Uterus (tissue), 3 donors: ENCODE measurements at regions not wholly inside any gene's neighbourhood (a gene's known extent, or its start where the extent isn't known, plus 50 kb on each side); places are given as distances from the start of the nearest gene placed in this dataset.

Source experiments
- DNase-seq, 2 donors: peaks; one replicate each; pipeline ENCODE4 v3.0.0-alpha.2; 2019 to 2020
- H3K27ac ChIP-seq, 2 donors: fragments of 200-600 bp; sonication (generic); 1 replicate in 1 of 2; 2 replicates in 1 of 2; pipeline ENCODE4 v1.5.1; 2016 to 2018
- H3K27me3 ChIP-seq, 2 donors: fragments of 200-600 bp; sonication (generic); one replicate each; pipeline ENCODE4 v1.5.1; 2018 to 2019; ENCODE audit warnings: control low read depth in 1 of 2
- H3K36me3 ChIP-seq, 2 donors: fragments of 200-600 bp; sonication (generic); one replicate each; pipeline ENCODE4 v1.5.1; 2019; ENCODE audit warnings: control low read depth in 1 of 2
- H3K4me1 ChIP-seq, 2 donors: fragments of 200-600 bp; sonication (generic); one replicate each; pipeline ENCODE4 v1.5.1; 2018 to 2019; ENCODE audit warnings: control low read depth in 1 of 2
- H3K4me3 ChIP-seq, 2 donors: fragments of 200-600 bp; sonication (generic); 1 replicate in 1 of 2; 2 replicates in 1 of 2; pipeline ENCODE4 v1.5.1; 2018 to 2019; ENCODE audit warnings: mild to moderate bottlenecking in 1 of 2
- H3K9me3 ChIP-seq, 2 donors: fragments of 200-600 bp; sonication (generic); one replicate each; pipeline ENCODE4 v1.5.1; 2019; ENCODE audit warnings: control low read depth in 1 of 2
- POLR2A ChIP-seq, 2 donors: fragments of 450-650 bp; IDR thresholded peaks; one replicate each; pipeline ENCODE4 v1.6.1; 2016; ENCODE audit warnings: antibody characterized with exemption in 2 of 2, mild to moderate bottlenecking in 1 of 2, moderate library complexity in 1 of 2
- intact Hi-C: fragments of 100-400 bp; cut with DNase I; formaldehyde crosslinking; loops from one replicate; pipeline ENCODE4 v1.15.1; 2023; ENCODE audit warnings: low total_unique reads
- TF ChIP-seq, protein P1 (sequence below), 4 experiments: fragments of 200-600 bp in 2 of 4; fragments of 450-650 bp in 2 of 4; sonication (generic) in 2 of 4; IDR thresholded peaks; one replicate each; pipeline ENCODE4 v1.5.1; 2016 to 2019; ENCODE audit warnings: antibody characterized with exemption in 4 of 4, mild to moderate bottlenecking in 2 of 4, moderate library complexity in 1 of 4
- donor health status: DM: yes; HTN: yes; CAD: no.

DNA sequence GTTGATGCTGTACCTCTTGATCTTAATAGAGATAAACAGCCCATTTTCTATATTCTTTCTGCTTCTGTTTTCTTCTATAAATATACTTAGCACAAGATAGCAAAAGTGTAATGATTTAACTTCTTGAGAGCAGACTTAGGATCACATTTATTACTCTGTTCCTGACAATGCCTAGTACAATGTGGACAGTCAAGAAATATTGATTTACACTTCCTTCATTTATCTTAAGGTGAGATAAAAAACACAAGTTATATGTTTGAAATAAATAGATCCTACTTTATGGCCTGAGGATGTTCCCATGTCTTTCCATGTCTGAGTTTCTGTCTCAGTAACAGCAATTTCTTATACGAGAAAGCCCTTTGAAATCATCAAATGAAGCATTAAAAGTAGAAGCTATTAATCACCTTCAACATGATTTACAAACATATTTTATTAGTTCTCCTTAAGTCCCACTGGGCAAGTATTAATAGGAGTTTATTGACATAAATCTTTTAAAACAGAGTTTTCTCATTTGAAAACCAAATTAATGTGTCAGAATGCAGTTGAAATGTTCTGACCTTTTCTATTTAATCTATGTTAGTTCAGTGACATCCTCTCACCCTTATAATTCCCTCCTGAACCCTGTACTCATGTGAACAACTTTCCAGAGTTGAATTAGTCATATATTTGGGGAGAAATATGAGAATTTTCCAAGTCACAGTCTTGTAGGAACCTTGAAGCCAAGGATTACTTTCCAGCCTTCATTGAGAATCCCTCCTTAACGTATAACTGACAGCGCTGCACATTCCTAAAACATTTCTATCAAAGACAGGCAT is 1611.7 kb upstream of the TENM4 start:
- Histone ChIP-seq H3K4me3 (no peak overlapping the region), H3K36me3 (no peaks in the 10 kb centered on the region), H3K9me3 (no peaks in the 10 kb centered on the region), H3K27me3 (no peaks in the 10 kb centered on the region), H3K4me1 (no peaks in the 10 kb centered on the region), H3K27ac (no peak overlapping the region)
- DNase-seq = no peak
- TF ChIP-seq, protein P1, sequence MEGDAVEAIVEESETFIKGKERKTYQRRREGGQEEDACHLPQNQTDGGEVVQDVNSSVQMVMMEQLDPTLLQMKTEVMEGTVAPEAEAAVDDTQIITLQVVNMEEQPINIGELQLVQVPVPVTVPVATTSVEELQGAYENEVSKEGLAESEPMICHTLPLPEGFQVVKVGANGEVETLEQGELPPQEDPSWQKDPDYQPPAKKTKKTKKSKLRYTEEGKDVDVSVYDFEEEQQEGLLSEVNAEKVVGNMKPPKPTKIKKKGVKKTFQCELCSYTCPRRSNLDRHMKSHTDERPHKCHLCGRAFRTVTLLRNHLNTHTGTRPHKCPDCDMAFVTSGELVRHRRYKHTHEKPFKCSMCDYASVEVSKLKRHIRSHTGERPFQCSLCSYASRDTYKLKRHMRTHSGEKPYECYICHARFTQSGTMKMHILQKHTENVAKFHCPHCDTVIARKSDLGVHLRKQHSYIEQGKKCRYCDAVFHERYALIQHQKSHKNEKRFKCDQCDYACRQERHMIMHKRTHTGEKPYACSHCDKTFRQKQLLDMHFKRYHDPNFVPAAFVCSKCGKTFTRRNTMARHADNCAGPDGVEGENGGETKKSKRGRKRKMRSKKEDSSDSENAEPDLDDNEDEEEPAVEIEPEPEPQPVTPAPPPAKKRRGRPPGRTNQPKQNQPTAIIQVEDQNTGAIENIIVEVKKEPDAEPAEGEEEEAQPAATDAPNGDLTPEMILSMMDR (IDR thresholded peaks at IDR 0.05) = no peak
- no peak for TF ChIP-seq POLR2A (IDR thresholded peaks at IDR 0.05)
- intact Hi-C loops = no loop called here

DNA sequence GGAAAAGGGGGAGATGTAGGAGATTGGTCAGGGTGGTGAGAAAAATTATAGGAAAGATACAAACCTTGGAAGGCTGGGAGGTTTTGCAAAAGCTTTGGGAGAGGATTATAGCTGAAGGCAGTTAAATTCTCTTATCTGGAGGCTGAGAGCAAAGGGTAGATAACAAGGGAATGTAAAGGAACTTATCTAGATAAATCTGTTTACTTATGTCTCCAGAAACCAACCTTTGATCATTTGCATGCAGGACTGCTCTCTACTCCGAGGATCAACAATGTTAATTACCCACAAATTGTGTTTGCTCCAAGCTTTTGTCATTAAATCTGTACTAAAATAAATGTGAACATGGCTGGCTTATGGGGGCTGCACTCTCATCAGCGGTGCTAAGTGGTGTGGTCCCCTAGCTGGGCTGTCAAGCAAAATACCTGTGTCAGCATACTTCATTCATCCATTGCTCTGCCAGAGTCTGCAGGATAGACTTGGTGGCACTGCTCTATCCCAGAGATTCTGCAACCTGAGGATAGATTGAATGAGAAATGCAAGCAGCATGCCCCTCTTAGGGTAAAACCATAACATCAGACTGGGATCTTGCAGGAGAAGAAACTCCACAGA is 1599.2 kb upstream of the TENM4 start:
- TF ChIP-seq, protein P1 (IDR thresholded peaks at IDR 0.05) = no peak
- TF ChIP-seq POLR2A (IDR thresholded peaks at IDR 0.05) = no peak
- no peak overlapping the region for H3K4me3 ChIP-seq
- H3K36me3 ChIP-seq = no peaks in the 10 kb centered on the region
- H3K9me3 ChIP-seq = no peaks in the 10 kb centered on the region
- H3K4me1 ChIP-seq = no peaks in the 10 kb centered on the region
- no peaks in the 10 kb centered on the region for H3K27me3 ChIP-seq
- DNase-seq = no peak
- no peak overlapping the region for H3K27ac ChIP-seq
- intact Hi-C loops = no loop called here

DNA sequence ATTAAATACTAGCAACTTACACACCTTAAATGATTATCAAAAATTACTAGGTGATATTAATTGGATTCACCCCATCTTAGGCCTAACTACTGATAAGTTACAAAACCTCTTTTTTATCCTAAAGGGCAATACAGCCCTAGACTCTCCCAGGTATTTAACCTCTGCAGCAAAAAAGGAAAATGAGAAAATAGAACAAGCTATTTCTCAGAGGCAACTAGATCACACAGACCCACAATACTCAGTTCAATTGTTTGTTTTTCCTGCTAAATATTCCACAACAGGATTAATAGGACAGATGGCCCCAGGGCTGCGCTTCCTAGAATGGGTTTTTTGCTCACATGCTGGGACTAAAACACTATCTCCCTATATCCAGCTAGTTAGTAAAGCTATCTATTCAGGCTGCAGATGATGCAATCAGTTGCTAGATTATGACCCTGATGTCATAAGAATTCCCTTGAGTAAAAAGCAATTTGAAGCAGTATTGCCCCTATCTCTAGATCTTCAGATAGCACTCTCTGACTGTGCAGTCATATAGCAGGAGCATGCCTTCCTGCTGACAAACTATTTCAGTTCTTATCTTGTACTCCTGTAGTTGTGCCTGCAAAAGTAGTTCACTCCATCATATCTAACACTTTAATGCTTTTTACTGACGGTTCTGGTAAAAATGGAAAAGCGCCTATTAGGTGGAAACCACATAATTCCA is 1595.5 kb upstream of the TENM4 start:
- Histone ChIP-seq H3K9me3 (no peaks in the 10 kb centered on the region), H3K4me3 (no peak overlapping the region), H3K36me3 (no peaks in the 10 kb centered on the region), H3K4me1 (no peaks in the 10 kb centered on the region), H3K27ac (no peak overlapping the region), H3K27me3 (no peaks in the 10 kb centered on the region)
- TF ChIP-seq, protein P1 (IDR thresholded peaks at IDR 0.05) = no peak
- TF ChIP-seq POLR2A (IDR thresholded peaks at IDR 0.05) = no peak
- intact Hi-C loops = no loop called here
- no peak for DNase-seq

DNA sequence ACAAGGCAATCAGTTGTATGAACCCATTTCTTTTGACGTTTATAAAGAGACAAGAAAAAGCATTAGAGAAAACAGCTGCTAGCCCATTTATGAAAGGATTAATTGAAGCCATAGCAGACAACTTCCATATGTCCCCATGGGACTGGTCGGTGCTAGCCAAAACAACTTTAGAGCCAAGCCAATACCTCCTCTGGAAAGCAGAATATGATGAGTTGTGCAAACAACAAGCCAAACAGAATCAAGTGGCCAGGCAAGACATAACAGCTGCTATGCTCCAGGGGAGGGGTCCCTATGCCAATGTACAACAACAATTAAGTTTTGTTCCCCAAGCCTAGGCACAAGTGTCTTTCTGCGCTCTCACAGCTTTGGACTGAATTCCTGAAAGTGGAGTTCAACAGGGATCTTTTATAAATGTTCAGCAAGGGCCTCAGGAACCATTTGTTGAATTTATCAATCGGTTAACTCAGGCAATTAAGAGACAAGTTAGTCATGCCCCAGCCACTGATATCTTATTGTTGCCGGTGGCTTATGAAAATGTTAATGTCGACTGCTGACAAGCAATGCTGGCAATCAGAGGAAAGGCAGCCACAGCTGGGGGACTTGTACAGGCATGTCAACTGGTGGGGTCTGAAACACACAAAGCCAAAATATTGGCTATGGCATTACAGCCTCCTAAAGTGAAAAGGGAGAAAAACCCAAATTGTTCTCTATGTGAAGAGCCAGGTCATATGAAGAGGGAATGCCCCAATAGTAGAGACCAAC is 1593.1 kb upstream of the TENM4 start:
- Histone ChIP-seq H3K9me3 (no peaks in the 10 kb centered on the region), H3K27ac (no peak overlapping the region), H3K4me1 (no peaks in the 10 kb centered on the region), H3K4me3 (no peak overlapping the region), H3K36me3 (no peaks in the 10 kb centered on the region), H3K27me3 (no peaks in the 10 kb centered on the region)
- intact Hi-C loops = no loop called here
- TF ChIP-seq POLR2A (IDR thresholded peaks at IDR 0.05) = no peak
- DNase-seq = no peak

DNA sequence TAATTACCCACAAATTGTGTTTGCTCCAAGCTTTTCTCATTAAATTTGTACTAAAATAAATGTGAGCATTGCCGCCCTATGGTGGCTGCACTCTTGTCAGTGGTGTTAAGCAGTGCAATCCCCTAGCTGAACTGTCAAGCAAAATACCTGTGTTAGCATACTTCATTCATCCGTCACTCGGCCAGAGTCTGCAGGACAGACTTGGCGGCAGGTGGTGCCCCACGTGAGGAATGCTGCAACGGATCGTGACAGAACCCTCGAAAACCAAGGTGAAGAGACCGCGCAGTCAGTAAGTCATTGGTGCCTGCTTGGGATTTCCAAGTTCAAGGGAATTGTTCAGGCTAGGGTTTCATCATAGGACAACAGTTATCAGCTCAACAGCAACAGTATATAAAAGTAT is 1592.1 kb upstream of the TENM4 start:
- H3K27me3 ChIP-seq = no peaks in the 10 kb centered on the region
- no peak overlapping the region for H3K27ac ChIP-seq
- DNase-seq = no peak
- no peak overlapping the region for H3K4me3 ChIP-seq
- H3K4me1 ChIP-seq = no peaks in the 10 kb centered on the region
- no peaks in the 10 kb centered on the region for H3K36me3 ChIP-seq
- H3K9me3 ChIP-seq = no peaks in the 10 kb centered on the region
- no peak for TF ChIP-seq POLR2A (IDR thresholded peaks at IDR 0.05)
- TF ChIP-seq, protein P1 (IDR thresholded peaks at IDR 0.05) = no peak
- intact Hi-C loops = no loop called here
